NCI-H69 (cell line): ENCODE measurements at regions not wholly inside any gene's neighbourhood (a gene's known extent, or its start where the extent isn't known, plus 50 kb on each side); places are given as distances from the start of the nearest gene placed in this dataset.
A peak's percentile ranks its signal among the peaks of the same experiment; 100 is the strongest.

Experiments
- DNase-seq: peaks from one replicate; lab custom pipeline; 2025; lab: John Stamatoyannopoulos, UW

GRCh38 chr4:15226203-15226602 is 201.6 kb upstream of the C1QTNF7 start:
- no peak for DNase-seq

GRCh38 chr4:15231265-15232091 is 196.4 kb upstream of the C1QTNF7 start:
- DNase-seq: peak; percentile 62

GRCh38 chr4:15232366-15233263 is 195.2 kb upstream of the C1QTNF7 start:
- no peak for DNase-seq

- DNase-seq: no peak
These were observed 194.6 kb upstream of the C1QTNF7 start for GRCh38 chr4:15233264-15233597.

GRCh38 chr4:15233626-15234025 is 194.2 kb upstream of the C1QTNF7 start:
- no peak for DNase-seq

GRCh38 chr4:15234116-15234855 is 193.5 kb upstream of the C1QTNF7 start:
- no peak for DNase-seq

- no peak for DNase-seq
These were observed 193.0 kb upstream of the C1QTNF7 start for GRCh38 chr4:15234856-15235126.

GRCh38 chr4:15235135-15235534 is 192.7 kb upstream of the C1QTNF7 start:
- no peak for DNase-seq

GRCh38 chr4:15237648-15238230 is 190.1 kb upstream of the C1QTNF7 start:
- no peak for DNase-seq

- no peak for DNase-seq
These were observed 189.1 kb upstream of the C1QTNF7 start for GRCh38 chr4:15238720-15239119.

GRCh38 chr4:15239866-15240265 is 188.0 kb upstream of the C1QTNF7 start:
- DNase-seq: no peak

- DNase-seq: no peak
These were observed 187.1 kb upstream of the C1QTNF7 start for GRCh38 chr4:15240764-15241163.

GRCh38 chr4:15242021-15242420 is 185.8 kb upstream of the C1QTNF7 start:
- DNase-seq: no peak

- DNase-seq: no peak
These were observed 183.5 kb upstream of the C1QTNF7 start for GRCh38 chr4:15244354-15244753.

- no peak for DNase-seq
These were observed 182.8 kb upstream of the C1QTNF7 start for GRCh38 chr4:15245006-15245530.

- DNase-seq: no peak
These were observed 177.8 kb upstream of the C1QTNF7 start for GRCh38 chr4:15250021-15250441.

GRCh38 chr4:15253349-15253748 is 174.5 kb upstream of the C1QTNF7 start:
- DNase-seq: no peak

- DNase-seq: no peak
These were observed 173.5 kb upstream of the C1QTNF7 start for GRCh38 chr4:15254236-15254880.

GRCh38 chr4:15255537-15255936 is 172.3 kb upstream of the C1QTNF7 start:
- no peak for DNase-seq

GRCh38 chr4:15260758-15261157 is 167.1 kb upstream of the C1QTNF7 start:
- no peak for DNase-seq

GRCh38 chr4:15262396-15262795 is 165.4 kb upstream of the C1QTNF7 start:
- no peak for DNase-seq

- no peak for DNase-seq
These were observed 157.6 kb upstream of the C1QTNF7 start for GRCh38 chr4:15270201-15270600.
